HepG2 (cell line): ENCODE measurements at regions not wholly inside any gene's neighbourhood (a gene's known extent, or its start where the extent isn't known, plus 50 kb on each side); places are given as distances from the start of the nearest gene placed in this dataset.

Experiments
- AGO2 ChIP-seq: fragments of 200-400 bp; formaldehyde crosslinking; optimal IDR thresholded peaks from 2 replicates; pipeline ENCODE3; 2017; ENCODE audit warnings: mild to moderate bottlenecking, low read depth, low read length, moderate library complexity
- BORCS8-MEF2B ChIP-seq: sonication (generic); formaldehyde crosslinking; IDR thresholded peaks from 2 replicates; pipeline ENCODE4 v1.8.0; 2022; ENCODE audit warnings: mild to moderate bottlenecking, missing genetic modification reagents
- GATAD2A ChIP-seq: IDR thresholded peaks from 2 replicates; pipeline ENCODE4 v1.6.1; 2016
- HNRNPH1 ChIP-seq: fragments of 200-400 bp; formaldehyde crosslinking; optimal IDR thresholded peaks from 2 replicates; pipeline ENCODE3; 2017; ENCODE audit warnings: mild to moderate bottlenecking, low read depth, low read length
- IRX3 ChIP-seq: sonication (generic); formaldehyde crosslinking; IDR thresholded peaks from 2 replicates; pipeline ENCODE4 v1.8.1; 2023; ENCODE audit warnings: mild to moderate bottlenecking, low read depth, missing genetic modification reagents, borderline replicate concordance
- MED1 ChIP-seq: sonication (generic); formaldehyde crosslinking; IDR thresholded peaks from 2 replicates; pipeline ENCODE4 v1.4.0; 2020; ENCODE audit warnings: missing genetic modification reagents
- NBN ChIP-seq: fragments of 450-650 bp; conservative IDR thresholded peaks from 2 replicates; pipeline ENCODE4 v1.6.1; 2017
- SNAPC2 ChIP-seq: sonication (generic); formaldehyde crosslinking; IDR thresholded peaks from 2 replicates; pipeline ENCODE4 v1.8.1; 2022; ENCODE audit warnings: mild to moderate bottlenecking, missing genetic modification reagents
- TCF7 ChIP-seq: sonication (generic); IDR thresholded peaks from 2 replicates; pipeline ENCODE4 v1.6.1; 2016; ENCODE audit warnings: antibody characterized with exemption, low read depth
- TGIF2 ChIP-seq: IDR thresholded peaks from 2 replicates; pipeline ENCODE4 v1.6.1; 2016; ENCODE audit warnings: control low read depth, missing compliant biosample characterization
- ZNF12 ChIP-seq: sonication (generic); formaldehyde crosslinking; IDR thresholded peaks from 2 replicates; pipeline ENCODE4 v1.5.0; 2020; ENCODE audit warnings: missing genetic modification reagents
- ZNF724P ChIP-seq: sonication (generic); formaldehyde crosslinking; IDR thresholded peaks from 2 replicates; pipeline ENCODE4 v1.8.0; 2022; ENCODE audit warnings: missing genetic modification reagents, borderline replicate concordance
- ZNF883 ChIP-seq: sonication (generic); formaldehyde crosslinking; IDR thresholded peaks from 2 replicates; pipeline ENCODE4 v1.5.1; 2020; ENCODE audit warnings: mild to moderate bottlenecking, missing genetic modification reagents; ENCODE audit errors: not compliant biosample characterization
- TF ChIP-seq, protein P1 (sequence below), 2 experiments: sonication (generic) in 1 of 2; formaldehyde crosslinking in 1 of 2; IDR thresholded peaks; 2 replicates each; pipeline versions ENCODE4 v1.6.1 to v1.9.0; 2014 to 2022; ENCODE audit warnings: antibody characterized with exemption in 1 of 2, borderline replicate concordance in 1 of 2, inconsistent platforms in 1 of 2, low read depth in 1 of 2, missing genetic modification reagents in 1 of 2
- TF ChIP-seq, protein P2 (sequence below): sonication (generic); formaldehyde crosslinking; IDR thresholded peaks from 2 replicates; pipeline ENCODE4 v1.4.0; 2020; ENCODE audit warnings: mild to moderate bottlenecking, missing genetic modification reagents, borderline replicate concordance
- TF ChIP-seq, protein P3 (sequence below): sonication (generic); formaldehyde crosslinking; IDR thresholded peaks from 2 replicates; pipeline ENCODE4 v1.5.0; 2020; ENCODE audit warnings: mild to moderate bottlenecking, missing genetic modification reagents

DNA sequence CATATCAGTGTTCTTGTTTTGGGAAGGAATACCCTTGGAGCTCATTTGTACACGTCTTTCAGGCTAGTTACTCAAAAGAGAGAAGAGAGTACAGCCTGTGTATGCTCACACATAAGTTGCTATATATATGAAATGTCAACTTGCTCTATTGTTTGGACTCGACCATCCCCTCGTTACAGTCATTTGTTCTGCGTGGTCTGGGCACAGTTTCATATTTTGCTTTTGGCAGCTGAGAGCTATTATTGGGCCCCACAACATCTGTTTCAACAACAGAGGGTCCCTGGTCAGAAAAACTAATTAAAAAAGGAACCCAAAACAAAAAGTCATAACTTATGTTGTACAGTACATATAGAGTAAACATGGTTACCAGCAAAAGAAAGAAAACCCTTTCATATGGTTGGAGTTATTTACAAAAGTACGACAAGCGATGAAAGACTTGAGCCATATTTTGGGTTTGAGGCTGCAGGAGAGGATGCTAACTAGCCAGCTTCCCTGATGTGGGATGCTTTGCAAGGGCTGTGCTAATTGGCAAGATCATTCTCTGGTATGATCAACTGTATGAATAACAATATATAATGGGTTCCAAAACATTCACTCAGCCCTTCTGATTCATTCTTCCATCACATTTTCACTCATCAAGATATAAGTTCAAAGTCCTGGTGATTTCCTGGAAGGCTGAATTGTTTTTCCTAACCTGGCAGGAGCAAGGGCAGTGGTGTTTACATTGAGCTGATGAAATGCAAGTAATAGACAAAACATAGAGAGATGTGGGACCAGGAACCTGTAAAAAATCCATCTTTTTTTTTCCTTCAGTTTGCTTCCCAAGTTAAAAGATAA is 137.9 kb downstream of the RPS12 start (continued):
- TF ChIP-seq, protein P1, sequence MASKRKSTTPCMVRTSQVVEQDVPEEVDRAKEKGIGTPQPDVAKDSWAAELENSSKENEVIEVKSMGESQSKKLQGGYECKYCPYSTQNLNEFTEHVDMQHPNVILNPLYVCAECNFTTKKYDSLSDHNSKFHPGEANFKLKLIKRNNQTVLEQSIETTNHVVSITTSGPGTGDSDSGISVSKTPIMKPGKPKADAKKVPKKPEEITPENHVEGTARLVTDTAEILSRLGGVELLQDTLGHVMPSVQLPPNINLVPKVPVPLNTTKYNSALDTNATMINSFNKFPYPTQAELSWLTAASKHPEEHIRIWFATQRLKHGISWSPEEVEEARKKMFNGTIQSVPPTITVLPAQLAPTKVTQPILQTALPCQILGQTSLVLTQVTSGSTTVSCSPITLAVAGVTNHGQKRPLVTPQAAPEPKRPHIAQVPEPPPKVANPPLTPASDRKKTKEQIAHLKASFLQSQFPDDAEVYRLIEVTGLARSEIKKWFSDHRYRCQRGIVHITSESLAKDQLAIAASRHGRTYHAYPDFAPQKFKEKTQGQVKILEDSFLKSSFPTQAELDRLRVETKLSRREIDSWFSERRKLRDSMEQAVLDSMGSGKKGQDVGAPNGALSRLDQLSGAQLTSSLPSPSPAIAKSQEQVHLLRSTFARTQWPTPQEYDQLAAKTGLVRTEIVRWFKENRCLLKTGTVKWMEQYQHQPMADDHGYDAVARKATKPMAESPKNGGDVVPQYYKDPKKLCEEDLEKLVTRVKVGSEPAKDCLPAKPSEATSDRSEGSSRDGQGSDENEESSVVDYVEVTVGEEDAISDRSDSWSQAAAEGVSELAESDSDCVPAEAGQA (IDR thresholded peaks at IDR 0.05; ENCODE audit: low read depth), result no peak
- TF ChIP-seq, protein P1 (CRISPR knock-in tag; IDR thresholded peaks at IDR 0.05; ENCODE audit: borderline replicate concordance), result no peak
- TF ChIP-seq AGO2 (no peak), GATAD2A (CRISPR knock-in tag) (peak; percentile 48; the same call in 1 of the 2 replicates), HNRNPH1 (no peak), SNAPC2 (CRISPR knock-in tag) (no peak), ZNF12 (CRISPR knock-in tag) (no peak), ZNF724P (CRISPR knock-in tag) (no peak), IRX3 (CRISPR knock-in tag) (no peak), TGIF2 (CRISPR knock-in tag) (no peak), MED1 (CRISPR knock-in tag) (no peak), BORCS8-MEF2B (CRISPR knock-in tag) (no peak), NBN (no peak), ZNF883 (CRISPR knock-in tag) (no peak), TCF7 (no peak)
- TF ChIP-seq, protein P2, sequence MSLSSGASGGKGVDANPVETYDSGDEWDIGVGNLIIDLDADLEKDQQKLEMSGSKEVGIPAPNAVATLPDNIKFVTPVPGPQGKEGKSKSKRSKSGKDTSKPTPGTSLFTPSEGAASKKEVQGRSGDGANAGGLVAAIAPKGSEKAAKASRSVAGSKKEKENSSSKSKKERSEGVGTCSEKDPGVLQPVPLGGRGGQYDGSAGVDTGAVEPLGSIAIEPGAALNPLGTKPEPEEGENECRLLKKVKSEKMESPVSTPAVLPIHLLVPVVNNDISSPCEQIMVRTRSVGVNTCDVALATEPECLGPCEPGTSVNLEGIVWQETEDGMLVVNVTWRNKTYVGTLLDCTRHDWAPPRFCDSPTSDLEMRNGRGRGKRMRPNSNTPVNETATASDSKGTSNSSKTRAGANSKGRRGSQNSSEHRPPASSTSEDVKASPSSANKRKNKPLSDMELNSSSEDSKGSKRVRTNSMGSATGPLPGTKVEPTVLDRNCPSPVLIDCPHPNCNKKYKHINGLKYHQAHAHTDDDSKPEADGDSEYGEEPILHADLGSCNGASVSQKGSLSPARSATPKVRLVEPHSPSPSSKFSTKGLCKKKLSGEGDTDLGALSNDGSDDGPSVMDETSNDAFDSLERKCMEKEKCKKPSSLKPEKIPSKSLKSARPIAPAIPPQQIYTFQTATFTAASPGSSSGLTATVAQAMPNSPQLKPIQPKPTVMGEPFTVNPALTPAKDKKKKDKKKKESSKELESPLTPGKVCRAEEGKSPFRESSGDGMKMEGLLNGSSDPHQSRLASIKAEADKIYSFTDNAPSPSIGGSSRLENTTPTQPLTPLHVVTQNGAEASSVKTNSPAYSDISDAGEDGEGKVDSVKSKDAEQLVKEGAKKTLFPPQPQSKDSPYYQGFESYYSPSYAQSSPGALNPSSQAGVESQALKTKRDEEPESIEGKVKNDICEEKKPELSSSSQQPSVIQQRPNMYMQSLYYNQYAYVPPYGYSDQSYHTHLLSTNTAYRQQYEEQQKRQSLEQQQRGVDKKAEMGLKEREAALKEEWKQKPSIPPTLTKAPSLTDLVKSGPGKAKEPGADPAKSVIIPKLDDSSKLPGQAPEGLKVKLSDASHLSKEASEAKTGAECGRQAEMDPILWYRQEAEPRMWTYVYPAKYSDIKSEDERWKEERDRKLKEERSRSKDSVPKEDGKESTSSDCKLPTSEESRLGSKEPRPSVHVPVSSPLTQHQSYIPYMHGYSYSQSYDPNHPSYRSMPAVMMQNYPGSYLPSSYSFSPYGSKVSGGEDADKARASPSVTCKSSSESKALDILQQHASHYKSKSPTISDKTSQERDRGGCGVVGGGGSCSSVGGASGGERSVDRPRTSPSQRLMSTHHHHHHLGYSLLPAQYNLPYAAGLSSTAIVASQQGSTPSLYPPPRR (CRISPR knock-in tag), result no peak
- TF ChIP-seq, protein P3, sequence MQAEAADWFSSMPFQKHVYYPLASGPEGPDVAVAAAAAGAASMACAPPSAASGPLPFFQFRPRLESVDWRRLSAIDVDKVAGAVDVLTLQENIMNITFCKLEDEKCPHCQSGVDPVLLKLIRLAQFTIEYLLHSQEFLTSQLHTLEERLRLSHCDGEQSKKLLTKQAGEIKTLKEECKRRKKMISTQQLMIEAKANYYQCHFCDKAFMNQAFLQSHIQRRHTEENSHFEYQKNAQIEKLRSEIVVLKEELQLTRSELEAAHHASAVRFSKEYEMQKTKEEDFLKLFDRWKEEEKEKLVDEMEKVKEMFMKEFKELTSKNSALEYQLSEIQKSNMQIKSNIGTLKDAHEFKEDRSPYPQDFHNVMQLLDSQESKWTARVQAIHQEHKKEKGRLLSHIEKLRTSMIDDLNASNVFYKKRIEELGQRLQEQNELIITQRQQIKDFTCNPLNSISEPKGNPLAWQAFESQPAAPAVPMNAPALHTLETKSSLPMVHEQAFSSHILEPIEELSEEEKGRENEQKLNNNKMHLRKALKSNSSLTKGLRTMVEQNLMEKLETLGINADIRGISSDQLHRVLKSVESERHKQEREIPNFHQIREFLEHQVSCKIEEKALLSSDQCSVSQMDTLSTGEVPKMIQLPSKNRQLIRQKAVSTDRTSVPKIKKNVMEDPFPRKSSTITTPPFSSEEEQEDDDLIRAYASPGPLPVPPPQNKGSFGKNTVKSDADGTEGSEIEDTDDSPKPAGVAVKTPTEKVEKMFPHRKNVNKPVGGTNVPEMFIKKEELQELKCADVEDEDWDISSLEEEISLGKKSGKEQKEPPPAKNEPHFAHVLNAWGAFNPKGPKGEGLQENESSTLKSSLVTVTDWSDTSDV, result no peak
